Endothelial cell of umbilical vein (primary cell): ENCODE measurements at regions not wholly inside any gene's neighbourhood (a gene's known extent, or its start where the extent isn't known, plus 50 kb on each side); places are given as distances from the start of the nearest gene placed in this dataset.

Experiments
- BruUV-seq: library from RNA; stranded (reverse); fragments of 400-500 nt; replicated peaks from 2 replicates; lab custom pipeline; 2021; lab: Mats Ljungman, UMichigan
- CTCF ChIA-PET: fragments of 300-600, 350-600 bp; sonication (Branson Sonifier 250); formaldehyde crosslinking; loops from one replicate; lab custom pipeline; 2021; ENCODE audit warnings: antibody characterized with exemption, inconsistent platforms; lab: Charles Lee
- POLR2A ChIA-PET: fragments of 300-600, 350-600 bp; sonication (Branson Sonifier 250); formaldehyde crosslinking; loops from one replicate; lab custom pipeline; 2021; ENCODE audit warnings: antibody characterized with exemption, inconsistent platforms; lab: Charles Lee
- DNase-seq: peaks from one replicate; pipeline ENCODE4 v3.0.0-alpha.2; 2011; ENCODE audit warnings: low read depth, low spot score
- FAIRE-seq: peaks from 2 replicates; lab custom pipeline; 2011; peaks lifted over from hg19 to GRCh38; lab: Jason Lieb, UNC
- H2AFZ ChIP-seq: 2 replicates; pipeline ENCODE4 v1.6.0; 2012; ENCODE audit warnings: low read depth, low read length, control low read depth, inconsistent platforms
- H3K27ac ChIP-seq: 2 replicates; pipeline ENCODE4 v1.5.1; 2011; ENCODE audit warnings: low read depth, mild to moderate bottlenecking, control low read depth, low read length, moderate library complexity; ENCODE audit not compliant: insufficient read depth
- H3K27me3 ChIP-seq, 2 experiments: 2 replicates each; pipeline versions ENCODE4 v1.6.0 to v1.6.1; 2011; ENCODE audit warnings: low read length in 2 of 2, mixed read lengths in 1 of 2; ENCODE audit not compliant: control insufficient read depth in 2 of 2, insufficient read depth in 2 of 2
- H3K36me3 ChIP-seq, 2 experiments: 2 replicates in 1 of 2; 3 replicates in 1 of 2; pipeline ENCODE4 v1.5.1; 2011; ENCODE audit warnings: low read length in 2 of 2, mild to moderate bottlenecking in 1 of 2, moderate library complexity in 1 of 2; ENCODE audit not compliant: control insufficient read depth in 2 of 2, insufficient read depth in 2 of 2; ENCODE audit errors: extremely low read depth in 1 of 2
- H3K4me1 ChIP-seq: 3 replicates; pipeline ENCODE4 v1.5.1; 2011; ENCODE audit warnings: mild to moderate bottlenecking, low read length; ENCODE audit not compliant: control insufficient read depth, insufficient read depth; ENCODE audit errors: extremely low read depth
- H3K4me2 ChIP-seq: 2 replicates; pipeline ENCODE4 v1.6.1; 2011; ENCODE audit warnings: low read length, control low read depth, mixed read lengths; ENCODE audit not compliant: insufficient read depth
- H3K4me3 ChIP-seq, 3 experiments: fragments of 200-600 bp in 1 of 3; sonication (generic), shearing (Covaris generic) in 1 of 3; replicated peaks in 1 of 3; 2 replicates each; pipeline ENCODE4 v1.5.1; 2011 to 2016; ENCODE audit warnings: control low read depth in 3 of 3, low read length in 3 of 3, mild to moderate bottlenecking in 2 of 3, inconsistent platforms in 1 of 3, low read depth in 1 of 3, moderate library complexity in 1 of 3; ENCODE audit not compliant: insufficient read depth in 1 of 3
- H3K79me2 ChIP-seq: 2 replicates; pipeline ENCODE4 v1.6.0; 2012; ENCODE audit warnings: low read length, inconsistent platforms; ENCODE audit not compliant: control insufficient read depth, insufficient read depth
- H3K9ac ChIP-seq: replicated peaks from 2 replicates; pipeline ENCODE3; 2011; ENCODE audit warnings: low read length, control low read depth; ENCODE audit not compliant: insufficient read depth; ENCODE audit errors: extremely low read depth
- H3K9me1 ChIP-seq: replicated peaks from 3 replicates; pipeline ENCODE4 v1.6.0; 2011; ENCODE audit warnings: mild to moderate bottlenecking, low read length; ENCODE audit not compliant: control insufficient read depth, insufficient read depth; ENCODE audit errors: extremely low read depth
- H3K9me3 ChIP-seq: replicated peaks from 2 replicates; pipeline ENCODE4 v1.5.1; 2012; ENCODE audit warnings: low read length, inconsistent platforms; ENCODE audit not compliant: control insufficient read depth, insufficient read depth
- H4K20me1 ChIP-seq: replicated peaks from 2 replicates; pipeline ENCODE3; 2011; ENCODE audit warnings: mild to moderate bottlenecking, low read length; ENCODE audit not compliant: control insufficient read depth, insufficient read depth; ENCODE audit errors: extremely low read depth
- CTCF ChIP-seq, 2 donors: IDR thresholded peaks; 1 replicate in 1 of 2; 2 replicates in 1 of 2; pipeline ENCODE4 v1.5.1; 2011; ENCODE audit warnings: low read length in 2 of 2, mild to moderate bottlenecking in 2 of 2, moderate library complexity in 2 of 2, control low read depth in 1 of 2, inconsistent platforms in 1 of 2, low read depth in 1 of 2; ENCODE audit not compliant: insufficient read depth in 1 of 2; ENCODE audit errors: extremely low read depth in 1 of 2
- GATA2 ChIP-seq: IDR thresholded peaks from 2 replicates; pipeline ENCODE4 v1.7.0; 2011; ENCODE audit warnings: low read depth, mild to moderate bottlenecking, moderate library complexity, mixed read lengths, low read length; ENCODE audit not compliant: insufficient read length, insufficient read depth
- JUN ChIP-seq: IDR thresholded peaks from 2 replicates; pipeline ENCODE4 v1.6.1; 2011; ENCODE audit warnings: borderline replicate concordance, low read depth; ENCODE audit not compliant: insufficient read length, insufficient read depth
- MYC ChIP-seq: IDR thresholded peaks from one replicate; pipeline ENCODE4 v1.6.1; 2011; ENCODE audit warnings: mild to moderate bottlenecking, low read depth, low read length
- POLR2AphosphoS5 ChIP-seq: IDR thresholded peaks from 2 replicates; pipeline ENCODE4 v1.6.1; 2012; ENCODE audit warnings: low read depth, mild to moderate bottlenecking, control low read depth, low read length, moderate library complexity; ENCODE audit not compliant: insufficient read depth
- dilution Hi-C: fragments of 300-500 bp; cut with MboI; formaldehyde crosslinking; loops from one replicate; pipeline ENCODE4 v1.15.0; 2019; ENCODE audit warnings: low sequenced_read_pairs; ENCODE audit not compliant: extremely low pct_ligation_motif_present
- intact Hi-C: fragments of 100-400 bp; cut with micrococcal nuclease; formaldehyde crosslinking; loops from one replicate; pipeline ENCODE4 v1.10.0; 2022
- TF ChIP-seq, protein P1 (sequence below): IDR thresholded peaks from 2 replicates; pipeline ENCODE4 v1.6.1; 2011; ENCODE audit not compliant: insufficient read depth, insufficient read length

DNA sequence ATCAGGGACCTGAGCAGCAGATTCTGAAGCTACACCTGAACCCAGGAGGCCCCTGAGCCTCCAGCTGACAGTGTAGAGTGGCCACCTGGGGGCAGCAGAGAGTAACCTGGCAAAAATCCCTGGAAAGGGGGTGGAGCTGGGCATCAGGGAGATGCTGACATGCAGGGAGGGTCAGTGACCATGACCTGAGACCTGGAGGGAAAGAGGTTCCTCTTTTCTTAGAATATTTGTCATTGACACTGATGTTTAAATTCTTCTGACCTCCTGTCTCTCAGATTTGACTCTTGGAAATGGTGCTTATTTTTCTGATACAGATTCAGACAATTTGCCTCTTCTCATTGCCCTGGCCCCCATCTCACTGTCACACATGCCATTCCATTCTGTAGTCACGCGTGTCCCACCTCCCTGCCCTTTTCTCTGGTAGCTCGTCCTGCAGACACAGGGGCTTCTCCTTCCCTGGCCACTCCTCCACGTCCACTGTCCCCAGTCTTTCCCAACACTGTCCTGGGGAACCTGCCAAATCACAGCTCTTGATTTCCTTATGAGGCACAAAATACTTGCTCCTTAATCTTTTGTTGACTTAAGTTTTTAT is 117.2 kb upstream of the IGLL5 start:
- Histone ChIP-seq H3K4me3 (no peak overlapping the region), H3K27me3 (peaks cover 2 to 5% of the 10 kb centered on the region in 2 experiments), H3K27ac (no peak overlapping the region), H3K4me1 (no peaks in the 10 kb centered on the region), H3K4me2 (no peak overlapping the region), H3K9me1 (no peaks in the 10 kb centered on the region), H3K36me3 (no peaks in the 10 kb centered on the region), H3K9me3 (no peaks in the 10 kb centered on the region), H4K20me1 (no peaks in the 10 kb centered on the region), H3K79me2 (no peaks in the 10 kb centered on the region), H2AFZ (no peak overlapping the region), H3K9ac (no peak overlapping the region)
- dilution Hi-C loops = no loop called here
- no peak for TF ChIP-seq MYC
- TF ChIP-seq, protein P1, sequence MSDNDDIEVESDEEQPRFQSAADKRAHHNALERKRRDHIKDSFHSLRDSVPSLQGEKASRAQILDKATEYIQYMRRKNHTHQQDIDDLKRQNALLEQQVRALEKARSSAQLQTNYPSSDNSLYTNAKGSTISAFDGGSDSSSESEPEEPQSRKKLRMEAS = no peak
- no peak for TF ChIP-seq JUN
- no peak for TF ChIP-seq POLR2AphosphoS5
- TF ChIP-seq CTCF (IDR thresholded peaks at IDR 0.05; ENCODE audit: extremely low read depth in 1 of 2, insufficient read depth in 1 of 2, low read depth in 1 of 2, low read length in 2 of 2) = peak; percentile 76 to 78
- no peak for TF ChIP-seq GATA2
- FAIRE-seq (peak; percentile 43), DNase-seq (peak; percentile 48)
- ChIA-PET CTCF (interaction anchor here (0.7 to 3.6 kb wide), 31 partner anchors 8 to 361 kb away, joined by 3 to 45 read pairs (median 5); no protein-coding TSS in a partner anchor), POLR2A (no interaction called here)
- intact Hi-C loops = no loop called here
- no TSS peak for BruUV-seq
